Keratinocyte (primary cell): ENCODE measurements at regions not wholly inside any gene's neighbourhood (a gene's known extent, or its start where the extent isn't known, plus 50 kb on each side); places are given as distances from the start of the nearest gene placed in this dataset.

ENCODE experiments used
- DNase-seq: peaks from one replicate; pipeline ENCODE4 v3.0.0-alpha.2; 2011; ENCODE audit warnings: low read depth, missing footprints, low spot score
- FAIRE-seq: peaks from 2 replicates; lab custom pipeline; 2011; peaks lifted over from hg19 to GRCh38; lab: Jason Lieb, UNC
- H2AFZ ChIP-seq: 2 replicates; pipeline ENCODE4 v1.6.0; 2012; ENCODE audit warnings: low read length, control low read depth, inconsistent platforms; ENCODE audit not compliant: control insufficient read depth
- H3K27ac ChIP-seq: 2 replicates; pipeline ENCODE4 v1.5.1; 2011; ENCODE audit warnings: low read length; ENCODE audit not compliant: control insufficient read depth, insufficient read depth
- H3K27me3 ChIP-seq: 3 replicates; pipeline ENCODE4 v1.6.0; 2011; ENCODE audit warnings: low read length; ENCODE audit not compliant: control insufficient read depth, insufficient read depth; ENCODE audit errors: extremely low read depth
- H3K36me3 ChIP-seq, 2 experiments: 2 replicates in 1 of 2; 3 replicates in 1 of 2; pipeline ENCODE4 v1.5.1; 2011; ENCODE audit warnings: low read length in 2 of 2, mild to moderate bottlenecking in 1 of 2; ENCODE audit not compliant: control insufficient read depth in 2 of 2, insufficient read depth in 2 of 2; ENCODE audit errors: extremely low read depth in 1 of 2
- H3K4me1 ChIP-seq: 3 replicates; pipeline ENCODE4 v1.5.1; 2011; ENCODE audit warnings: low read length; ENCODE audit not compliant: control insufficient read depth, insufficient read depth; ENCODE audit errors: extremely low read depth
- H3K4me2 ChIP-seq: 3 replicates; pipeline ENCODE4 v1.6.0; 2011; ENCODE audit warnings: low read depth, low read length; ENCODE audit not compliant: control insufficient read depth, insufficient read depth; ENCODE audit errors: extremely low read depth
- H3K4me3 ChIP-seq, 3 experiments: fragments of 200-600 bp in 1 of 3; sonication (generic) in 1 of 3; 2 replicates in 2 of 3; 3 replicates in 1 of 3; pipeline ENCODE4 v1.5.1; 2011 to 2016; ENCODE audit warnings: low read length in 3 of 3, mild to moderate bottlenecking in 3 of 3, control low read depth in 2 of 3, inconsistent platforms in 1 of 3, low read depth in 1 of 3, mixed read lengths in 1 of 3, mixed run types in 1 of 3, moderate library complexity in 1 of 3; ENCODE audit not compliant: control insufficient read depth in 2 of 3, insufficient read depth in 2 of 3; ENCODE audit errors: extremely low read depth in 1 of 3
- H3K79me2 ChIP-seq: 2 replicates; pipeline ENCODE4 v1.6.0; 2012; ENCODE audit warnings: low read length; ENCODE audit not compliant: control insufficient read depth, insufficient read depth
- H3K9ac ChIP-seq: 3 replicates; pipeline ENCODE4 v1.6.0; 2011; ENCODE audit warnings: low read length; ENCODE audit not compliant: control insufficient read depth, insufficient read depth; ENCODE audit errors: extremely low read depth
- H3K9me1 ChIP-seq: 3 replicates; pipeline ENCODE4 v1.6.0; 2011; ENCODE audit warnings: low read length; ENCODE audit not compliant: control insufficient read depth, insufficient read depth; ENCODE audit errors: extremely low read depth
- H3K9me3 ChIP-seq: 2 replicates; pipeline ENCODE4 v1.5.1; 2012; ENCODE audit warnings: low read depth, low read length; ENCODE audit not compliant: control insufficient read depth
- H4K20me1 ChIP-seq: 3 replicates; pipeline ENCODE4 v1.6.0; 2011; ENCODE audit warnings: low read length; ENCODE audit not compliant: control insufficient read depth, insufficient read depth; ENCODE audit errors: extremely low read depth
- EZH2 ChIP-seq: IDR thresholded peaks from one replicate; pipeline ENCODE4 v1.6.1; 2012; ENCODE audit warnings: inconsistent platforms, mild to moderate bottlenecking, low read length, moderate library complexity
- dilution Hi-C: fragments of 300-500 bp; cut with MboI; formaldehyde crosslinking; loops from one replicate; pipeline ENCODE4 v1.7.0; 2020; ENCODE audit warnings: low sequenced_read_pairs; ENCODE audit not compliant: extremely low pct_ligation_motif_present
- TF ChIP-seq, protein P1 (sequence below), 3 experiments: IDR thresholded peaks in 1 of 3; conservative IDR thresholded peaks in 1 of 3; optimal IDR thresholded peaks in 1 of 3; 2 replicates in 2 of 3; 3 replicates in 1 of 3; pipeline versions ENCODE3 to v1.5.1; 2011; ENCODE audit warnings: low read length in 3 of 3, mild to moderate bottlenecking in 3 of 3, moderate library complexity in 2 of 3, control low read depth in 1 of 3, inconsistent platforms in 1 of 3; ENCODE audit not compliant: insufficient read depth in 2 of 3; ENCODE audit errors: extremely low read depth in 1 of 3

DNA sequence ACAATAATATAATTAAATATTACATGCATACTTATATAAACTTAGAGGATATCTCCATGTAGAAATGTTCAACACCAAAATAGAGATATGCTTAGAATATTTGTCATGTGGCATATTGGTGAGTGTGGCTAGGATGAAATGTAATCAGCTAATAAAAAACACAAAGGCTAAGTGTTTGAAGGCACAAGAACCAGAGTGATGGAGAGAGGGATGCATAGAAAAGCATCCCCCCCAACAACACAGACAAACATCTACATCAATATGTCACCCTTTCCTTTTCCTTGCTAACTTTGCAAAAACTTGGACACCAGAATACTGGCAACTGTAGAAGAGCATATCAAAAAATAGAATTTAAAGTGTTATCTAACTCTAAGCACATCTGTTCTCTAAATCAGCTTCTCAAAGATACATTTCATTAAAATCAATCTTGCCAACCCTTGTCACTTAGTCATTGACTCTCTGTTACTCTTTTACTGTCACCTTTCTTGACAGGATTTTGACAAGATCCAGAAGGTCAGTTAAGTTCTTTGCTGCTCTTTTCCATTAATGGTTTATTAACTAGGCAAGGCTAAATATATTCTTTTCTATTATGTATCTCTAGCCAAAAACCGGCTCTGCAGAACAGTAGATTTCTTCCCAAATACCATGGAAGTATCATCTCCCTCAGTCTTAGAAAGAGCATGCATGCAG, 695.9 kb downstream of the OTOL1 start:
- no peaks in the 10 kb centered on the region for H4K20me1 ChIP-seq
- no peaks in the 10 kb centered on the region for H3K36me3 ChIP-seq
- H3K4me3 ChIP-seq = no peak overlapping the region
- FAIRE-seq = no peak
- no peaks in the 10 kb centered on the region for H3K9me3 ChIP-seq
- no peaks in the 10 kb centered on the region for H3K27me3 ChIP-seq
- no peak overlapping the region for H2AFZ ChIP-seq
- dilution Hi-C loops = no loop called here
- no peaks in the 10 kb centered on the region for H3K4me1 ChIP-seq
- DNase-seq = no peak
- no peak overlapping the region for H3K4me2 ChIP-seq
- H3K79me2 ChIP-seq = no peaks in the 10 kb centered on the region
- H3K27ac ChIP-seq = no peak overlapping the region
- TF ChIP-seq, protein P1, sequence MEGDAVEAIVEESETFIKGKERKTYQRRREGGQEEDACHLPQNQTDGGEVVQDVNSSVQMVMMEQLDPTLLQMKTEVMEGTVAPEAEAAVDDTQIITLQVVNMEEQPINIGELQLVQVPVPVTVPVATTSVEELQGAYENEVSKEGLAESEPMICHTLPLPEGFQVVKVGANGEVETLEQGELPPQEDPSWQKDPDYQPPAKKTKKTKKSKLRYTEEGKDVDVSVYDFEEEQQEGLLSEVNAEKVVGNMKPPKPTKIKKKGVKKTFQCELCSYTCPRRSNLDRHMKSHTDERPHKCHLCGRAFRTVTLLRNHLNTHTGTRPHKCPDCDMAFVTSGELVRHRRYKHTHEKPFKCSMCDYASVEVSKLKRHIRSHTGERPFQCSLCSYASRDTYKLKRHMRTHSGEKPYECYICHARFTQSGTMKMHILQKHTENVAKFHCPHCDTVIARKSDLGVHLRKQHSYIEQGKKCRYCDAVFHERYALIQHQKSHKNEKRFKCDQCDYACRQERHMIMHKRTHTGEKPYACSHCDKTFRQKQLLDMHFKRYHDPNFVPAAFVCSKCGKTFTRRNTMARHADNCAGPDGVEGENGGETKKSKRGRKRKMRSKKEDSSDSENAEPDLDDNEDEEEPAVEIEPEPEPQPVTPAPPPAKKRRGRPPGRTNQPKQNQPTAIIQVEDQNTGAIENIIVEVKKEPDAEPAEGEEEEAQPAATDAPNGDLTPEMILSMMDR (optimal IDR thresholded peaks at IDR 0.05 in 1 of 3, IDR thresholded peaks at IDR 0.05 in 1 of 3, conservative IDR thresholded peaks at IDR 0.05 in 1 of 3; ENCODE audit: extremely low read depth in 1 of 3, insufficient read depth in 2 of 3, low read length in 3 of 3) = no peak
- no peak for TF ChIP-seq EZH2
- H3K9me1 ChIP-seq = no peaks in the 10 kb centered on the region
- H3K9ac ChIP-seq = no peak overlapping the region

DNA sequence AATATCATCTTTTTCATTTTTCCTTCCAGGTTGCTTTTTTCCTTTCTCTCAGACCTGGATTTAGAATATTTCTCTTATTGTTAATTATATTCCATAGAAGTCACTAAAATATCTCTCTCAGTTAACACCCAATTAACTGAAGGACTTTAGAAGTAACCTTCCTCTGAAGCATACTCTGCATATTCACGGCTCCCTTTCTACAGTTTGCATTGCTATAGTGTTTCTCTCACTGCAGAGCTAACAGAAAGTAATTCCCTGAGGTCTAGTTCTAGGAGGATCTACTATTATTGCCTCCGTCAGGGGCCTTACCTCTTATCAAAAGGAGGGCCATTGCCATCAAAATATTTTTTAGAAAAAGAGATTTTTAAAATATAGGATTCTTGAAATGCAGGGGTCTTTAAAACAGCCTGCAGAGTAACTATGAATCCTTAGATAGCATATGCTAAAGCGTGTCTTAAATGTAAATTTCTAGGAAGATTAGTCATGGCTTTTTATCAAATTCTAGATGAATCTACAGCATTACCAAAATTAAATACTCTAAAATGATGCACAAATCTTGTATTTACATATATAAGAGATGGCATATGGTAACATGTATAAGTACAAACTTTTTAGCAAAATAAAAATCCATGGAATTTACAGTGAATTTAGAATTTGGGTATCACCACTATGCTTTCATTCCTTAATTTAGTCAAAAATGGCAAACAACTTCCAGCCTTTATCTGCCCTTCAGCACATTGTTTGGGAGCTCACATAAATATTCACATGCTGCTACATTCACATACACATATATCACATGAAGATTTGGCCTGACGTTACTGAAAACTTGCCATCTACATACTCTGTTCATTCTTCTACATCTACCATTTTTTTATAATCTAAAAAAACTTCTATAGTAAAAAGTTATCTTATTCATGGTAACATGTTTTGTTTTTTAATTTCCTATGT, 696.8 kb downstream of the OTOL1 start:
- no peak overlapping the region for H2AFZ ChIP-seq
- no peaks in the 10 kb centered on the region for H3K36me3 ChIP-seq
- no peak overlapping the region for H3K4me3 ChIP-seq
- FAIRE-seq (no peak), DNase-seq (no peak)
- dilution Hi-C loops = no loop called here
- H3K9ac ChIP-seq = no peak overlapping the region
- no peaks in the 10 kb centered on the region for H3K27me3 ChIP-seq
- H3K9me3 ChIP-seq = no peaks in the 10 kb centered on the region
- no peak overlapping the region for H3K27ac ChIP-seq
- no peaks in the 10 kb centered on the region for H4K20me1 ChIP-seq
- no peak for TF ChIP-seq EZH2
- TF ChIP-seq, protein P1 (optimal IDR thresholded peaks at IDR 0.05 in 1 of 3, IDR thresholded peaks at IDR 0.05 in 1 of 3, conservative IDR thresholded peaks at IDR 0.05 in 1 of 3; ENCODE audit: extremely low read depth in 1 of 3, insufficient read depth in 2 of 3, low read length in 3 of 3) = no peak
- no peak overlapping the region for H3K4me2 ChIP-seq
- no peaks in the 10 kb centered on the region for H3K79me2 ChIP-seq
- no peaks in the 10 kb centered on the region for H3K4me1 ChIP-seq
- no peaks in the 10 kb centered on the region for H3K9me1 ChIP-seq
